Astrocyte (in vitro differentiated cells and primary cell): ENCODE measurements at regions not wholly inside any gene's neighbourhood (a gene's known extent, or its start where the extent isn't known, plus 50 kb on each side); places are given as distances from the start of the nearest gene placed in this dataset.
"Not testable (repeated sequence)": the region's sequence is repeated elsewhere in the genome, so short reads cannot be mapped to it uniquely, and the experiment has no call there.

Source experiments
- EZH2 ChIP-seq: IDR thresholded peaks from 2 replicates; pipeline ENCODE4 v1.6.1; 2012; ENCODE audit warnings: mild to moderate bottlenecking, low read length, inconsistent platforms; ENCODE audit not compliant: insufficient read depth
- TF ChIP-seq, protein P1 (sequence below): IDR thresholded peaks from 2 replicates; pipeline ENCODE4 v1.5.1; 2011; ENCODE audit warnings: low read depth, mild to moderate bottlenecking, inconsistent platforms, low read length, moderate library complexity; ENCODE audit not compliant: insufficient read depth

DNA sequence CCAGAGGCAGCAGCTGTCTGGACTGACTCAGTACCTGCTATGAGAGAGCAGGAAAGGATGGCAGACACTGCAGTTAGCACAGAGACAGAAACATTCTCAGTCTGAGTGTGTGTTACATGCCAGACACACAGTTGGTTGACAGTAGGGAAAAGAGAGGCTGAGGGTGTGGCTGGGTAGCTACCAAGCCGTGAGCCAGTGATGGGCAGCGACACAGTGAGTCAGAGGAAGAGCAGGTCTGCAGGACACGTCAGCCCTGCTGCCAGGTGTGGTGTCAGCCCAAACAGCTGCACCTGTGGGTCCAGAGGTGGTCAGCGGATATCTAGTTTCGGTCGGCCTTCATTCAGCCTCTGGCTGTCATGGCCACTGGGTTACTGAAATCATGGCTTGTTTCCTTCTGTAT is 124.4 kb upstream of the SPATA31A3 start:
- not testable (repeated sequence) for TF ChIP-seq EZH2
- TF ChIP-seq, protein P1, sequence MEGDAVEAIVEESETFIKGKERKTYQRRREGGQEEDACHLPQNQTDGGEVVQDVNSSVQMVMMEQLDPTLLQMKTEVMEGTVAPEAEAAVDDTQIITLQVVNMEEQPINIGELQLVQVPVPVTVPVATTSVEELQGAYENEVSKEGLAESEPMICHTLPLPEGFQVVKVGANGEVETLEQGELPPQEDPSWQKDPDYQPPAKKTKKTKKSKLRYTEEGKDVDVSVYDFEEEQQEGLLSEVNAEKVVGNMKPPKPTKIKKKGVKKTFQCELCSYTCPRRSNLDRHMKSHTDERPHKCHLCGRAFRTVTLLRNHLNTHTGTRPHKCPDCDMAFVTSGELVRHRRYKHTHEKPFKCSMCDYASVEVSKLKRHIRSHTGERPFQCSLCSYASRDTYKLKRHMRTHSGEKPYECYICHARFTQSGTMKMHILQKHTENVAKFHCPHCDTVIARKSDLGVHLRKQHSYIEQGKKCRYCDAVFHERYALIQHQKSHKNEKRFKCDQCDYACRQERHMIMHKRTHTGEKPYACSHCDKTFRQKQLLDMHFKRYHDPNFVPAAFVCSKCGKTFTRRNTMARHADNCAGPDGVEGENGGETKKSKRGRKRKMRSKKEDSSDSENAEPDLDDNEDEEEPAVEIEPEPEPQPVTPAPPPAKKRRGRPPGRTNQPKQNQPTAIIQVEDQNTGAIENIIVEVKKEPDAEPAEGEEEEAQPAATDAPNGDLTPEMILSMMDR: not testable (repeated sequence)
